Astrocyte of the spinal cord (primary cell): ENCODE measurements at regions not wholly inside any gene's neighbourhood (a gene's known extent, or its start where the extent isn't known, plus 50 kb on each side); places are given as distances from the start of the nearest gene placed in this dataset.

Source experiments
- DNase-seq: peaks from one replicate; pipeline ENCODE4 v3.0.0; 2011; ENCODE audit warnings: low read depth, low spot score
- H3K4me3 ChIP-seq: 2 replicates; pipeline ENCODE4 v1.5.1; 2011; ENCODE audit warnings: low read depth, mild to moderate bottlenecking, low read length, moderate library complexity
- CTCF ChIP-seq: IDR thresholded peaks from 2 replicates; pipeline ENCODE4 v1.5.1; 2012; ENCODE audit warnings: low read depth, mild to moderate bottlenecking, low read length, inconsistent platforms
- in situ Hi-C: cut with HindIII; loops from 2 replicates; pipeline ENCODE4 v1.10.0; 2017; ENCODE audit warnings: low sequenced_read_pairs

- in situ Hi-C loops = no loop called here
- no peak overlapping the region for H3K4me3 ChIP-seq
- no peak for DNase-seq
- no peak for TF ChIP-seq CTCF
Observed at GRCh38 chr2:149849136-149849535, 261.6 kb upstream of the MMADHC start.

GRCh38 chr2:149841396-149841795 lies 253.8 kb upstream of the MMADHC start:
- no peak overlapping the region for H3K4me3 ChIP-seq
- DNase-seq = no peak
- in situ Hi-C loops = no loop called here
- TF ChIP-seq CTCF = no peak

- no peak overlapping the region for H3K4me3 ChIP-seq
- no peak for DNase-seq
- in situ Hi-C loops = no loop called here
- TF ChIP-seq CTCF = no peak
Observed at GRCh38 chr2:149832324-149832723, 244.7 kb upstream of the MMADHC start.

- no peak for DNase-seq
- in situ Hi-C loops = no loop called here
- TF ChIP-seq CTCF = no peak
- no peak overlapping the region for H3K4me3 ChIP-seq
Observed at GRCh38 chr2:149828520-149829210, 241.1 kb upstream of the MMADHC start.

- no peak for TF ChIP-seq CTCF
- H3K4me3 ChIP-seq = no peak overlapping the region
- in situ Hi-C loops = no loop called here
- peak; percentile 17 for DNase-seq
Observed at GRCh38 chr2:149827585-149828126, 240.1 kb upstream of the MMADHC start.

- in situ Hi-C loops = no loop called here
- TF ChIP-seq CTCF = no peak
- H3K4me3 ChIP-seq = no peak overlapping the region
- peak; percentile 45 for DNase-seq
Observed at GRCh38 chr2:149826471-149827125, 239.0 kb upstream of the MMADHC start.
